Endothelial cell of umbilical vein (primary cell): ENCODE measurements at regions not wholly inside any gene's neighbourhood (a gene's known extent, or its start where the extent isn't known, plus 50 kb on each side); places are given as distances from the start of the nearest gene placed in this dataset.

Experiments
- BruUV-seq: library from RNA; stranded (reverse); fragments of 400-500 nt; replicated peaks from 2 replicates; lab custom pipeline; 2021; lab: Mats Ljungman, UMichigan
- CTCF ChIA-PET: fragments of 300-600, 350-600 bp; sonication (Branson Sonifier 250); formaldehyde crosslinking; loops from one replicate; lab custom pipeline; 2021; ENCODE audit warnings: antibody characterized with exemption, inconsistent platforms; lab: Charles Lee
- POLR2A ChIA-PET: fragments of 300-600, 350-600 bp; sonication (Branson Sonifier 250); formaldehyde crosslinking; loops from one replicate; lab custom pipeline; 2021; ENCODE audit warnings: antibody characterized with exemption, inconsistent platforms; lab: Charles Lee
- DNase-seq: peaks from one replicate; pipeline ENCODE4 v3.0.0-alpha.2; 2011; ENCODE audit warnings: low read depth, low spot score
- FAIRE-seq: peaks from 2 replicates; lab custom pipeline; 2011; peaks lifted over from hg19 to GRCh38; lab: Jason Lieb, UNC
- H2AFZ ChIP-seq: 2 replicates; pipeline ENCODE4 v1.6.0; 2012; ENCODE audit warnings: low read depth, low read length, control low read depth, inconsistent platforms
- H3K27ac ChIP-seq: 2 replicates; pipeline ENCODE4 v1.5.1; 2011; ENCODE audit warnings: low read depth, mild to moderate bottlenecking, control low read depth, low read length, moderate library complexity; ENCODE audit not compliant: insufficient read depth
- H3K27me3 ChIP-seq, 2 experiments: 2 replicates each; pipeline versions ENCODE4 v1.6.0 to v1.6.1; 2011; ENCODE audit warnings: low read length in 2 of 2, mixed read lengths in 1 of 2; ENCODE audit not compliant: control insufficient read depth in 2 of 2, insufficient read depth in 2 of 2
- H3K36me3 ChIP-seq, 2 experiments: 2 replicates in 1 of 2; 3 replicates in 1 of 2; pipeline ENCODE4 v1.5.1; 2011; ENCODE audit warnings: low read length in 2 of 2, mild to moderate bottlenecking in 1 of 2, moderate library complexity in 1 of 2; ENCODE audit not compliant: control insufficient read depth in 2 of 2, insufficient read depth in 2 of 2; ENCODE audit errors: extremely low read depth in 1 of 2
- H3K4me1 ChIP-seq: 3 replicates; pipeline ENCODE4 v1.5.1; 2011; ENCODE audit warnings: mild to moderate bottlenecking, low read length; ENCODE audit not compliant: control insufficient read depth, insufficient read depth; ENCODE audit errors: extremely low read depth
- H3K4me2 ChIP-seq: 2 replicates; pipeline ENCODE4 v1.6.1; 2011; ENCODE audit warnings: low read length, control low read depth, mixed read lengths; ENCODE audit not compliant: insufficient read depth
- H3K4me3 ChIP-seq, 3 experiments: fragments of 200-600 bp in 1 of 3; sonication (generic), shearing (Covaris generic) in 1 of 3; replicated peaks in 1 of 3; 2 replicates each; pipeline ENCODE4 v1.5.1; 2011 to 2016; ENCODE audit warnings: control low read depth in 3 of 3, low read length in 3 of 3, mild to moderate bottlenecking in 2 of 3, inconsistent platforms in 1 of 3, low read depth in 1 of 3, moderate library complexity in 1 of 3; ENCODE audit not compliant: insufficient read depth in 1 of 3
- H3K79me2 ChIP-seq: 2 replicates; pipeline ENCODE4 v1.6.0; 2012; ENCODE audit warnings: low read length, inconsistent platforms; ENCODE audit not compliant: control insufficient read depth, insufficient read depth
- H3K9ac ChIP-seq: replicated peaks from 2 replicates; pipeline ENCODE3; 2011; ENCODE audit warnings: low read length, control low read depth; ENCODE audit not compliant: insufficient read depth; ENCODE audit errors: extremely low read depth
- H3K9me1 ChIP-seq: replicated peaks from 3 replicates; pipeline ENCODE4 v1.6.0; 2011; ENCODE audit warnings: mild to moderate bottlenecking, low read length; ENCODE audit not compliant: control insufficient read depth, insufficient read depth; ENCODE audit errors: extremely low read depth
- H3K9me3 ChIP-seq: replicated peaks from 2 replicates; pipeline ENCODE4 v1.5.1; 2012; ENCODE audit warnings: low read length, inconsistent platforms; ENCODE audit not compliant: control insufficient read depth, insufficient read depth
- H4K20me1 ChIP-seq: replicated peaks from 2 replicates; pipeline ENCODE3; 2011; ENCODE audit warnings: mild to moderate bottlenecking, low read length; ENCODE audit not compliant: control insufficient read depth, insufficient read depth; ENCODE audit errors: extremely low read depth
- CTCF ChIP-seq, 2 donors: IDR thresholded peaks; 1 replicate in 1 of 2; 2 replicates in 1 of 2; pipeline ENCODE4 v1.5.1; 2011; ENCODE audit warnings: low read length in 2 of 2, mild to moderate bottlenecking in 2 of 2, moderate library complexity in 2 of 2, control low read depth in 1 of 2, inconsistent platforms in 1 of 2, low read depth in 1 of 2; ENCODE audit not compliant: insufficient read depth in 1 of 2; ENCODE audit errors: extremely low read depth in 1 of 2
- EZH2 ChIP-seq: IDR thresholded peaks from 2 replicates; pipeline ENCODE4 v1.6.1; 2012; ENCODE audit warnings: borderline replicate concordance, low read depth, mild to moderate bottlenecking, moderate library complexity, low read length, inconsistent platforms; ENCODE audit not compliant: severe bottlenecking
- FOS ChIP-seq: IDR thresholded peaks from 2 replicates; pipeline ENCODE4 v1.6.1; 2011; ENCODE audit warnings: mild to moderate bottlenecking, low read length, moderate library complexity, borderline replicate concordance; ENCODE audit not compliant: insufficient read depth
- GATA2 ChIP-seq: IDR thresholded peaks from 2 replicates; pipeline ENCODE4 v1.7.0; 2011; ENCODE audit warnings: low read depth, mild to moderate bottlenecking, moderate library complexity, mixed read lengths, low read length; ENCODE audit not compliant: insufficient read length, insufficient read depth
- JUN ChIP-seq: IDR thresholded peaks from 2 replicates; pipeline ENCODE4 v1.6.1; 2011; ENCODE audit warnings: borderline replicate concordance, low read depth; ENCODE audit not compliant: insufficient read length, insufficient read depth
- MYC ChIP-seq: IDR thresholded peaks from one replicate; pipeline ENCODE4 v1.6.1; 2011; ENCODE audit warnings: mild to moderate bottlenecking, low read depth, low read length
- POLR2A ChIP-seq: IDR thresholded peaks from 2 replicates; pipeline ENCODE4 v1.6.1; 2012; ENCODE audit warnings: low read depth, mild to moderate bottlenecking, control low read depth, low read length
- POLR2AphosphoS5 ChIP-seq: IDR thresholded peaks from 2 replicates; pipeline ENCODE4 v1.6.1; 2012; ENCODE audit warnings: low read depth, mild to moderate bottlenecking, control low read depth, low read length, moderate library complexity; ENCODE audit not compliant: insufficient read depth
- dilution Hi-C: fragments of 300-500 bp; cut with MboI; formaldehyde crosslinking; loops from one replicate; pipeline ENCODE4 v1.15.0; 2019; ENCODE audit warnings: low sequenced_read_pairs; ENCODE audit not compliant: extremely low pct_ligation_motif_present
- intact Hi-C: fragments of 100-400 bp; cut with micrococcal nuclease; formaldehyde crosslinking; loops from one replicate; pipeline ENCODE4 v1.10.0; 2022
- TF ChIP-seq, protein P1 (sequence below): IDR thresholded peaks from 2 replicates; pipeline ENCODE4 v1.6.1; 2011; ENCODE audit not compliant: insufficient read depth, insufficient read length

- no peak for FAIRE-seq
Measured at GRCh38 chr7:114126095-114126494, 207.3 kb upstream of the PPP1R3A start.

More at GRCh38 chr7:114126095-114126494, 207.3 kb upstream of the PPP1R3A start:
- Histone ChIP-seq H3K4me3 (no peak overlapping the region), H3K36me3 (no peaks in the 10 kb centered on the region), H3K4me2 (no peak overlapping the region), H3K27ac (no peak overlapping the region), H3K9me1 (no peaks in the 10 kb centered on the region), H4K20me1 (no peaks in the 10 kb centered on the region), H3K9me3 (no peaks in the 10 kb centered on the region), H3K79me2 (no peaks in the 10 kb centered on the region), H3K4me1 (no peaks in the 10 kb centered on the region), H3K27me3 (peaks cover 0 to 2% of the 10 kb centered on the region in 2 experiments), H2AFZ (no peak overlapping the region), H3K9ac (no peak overlapping the region)
- no peak for DNase-seq
- intact Hi-C loops (no loop called here), dilution Hi-C loops (no loop called here)
- ChIA-PET CTCF (no interaction called here), POLR2A (no interaction called here)
- no TSS peak for BruUV-seq
- TF ChIP-seq MYC (no peak), POLR2A (no peak), JUN (no peak), GATA2 (no peak), EZH2 (no peak), POLR2AphosphoS5 (no peak), FOS (no peak), CTCF (IDR thresholded peaks at IDR 0.05; ENCODE audit: extremely low read depth in 1 of 2, insufficient read depth in 1 of 2, low read depth in 1 of 2, low read length in 2 of 2) (no peak)
- TF ChIP-seq, protein P1, sequence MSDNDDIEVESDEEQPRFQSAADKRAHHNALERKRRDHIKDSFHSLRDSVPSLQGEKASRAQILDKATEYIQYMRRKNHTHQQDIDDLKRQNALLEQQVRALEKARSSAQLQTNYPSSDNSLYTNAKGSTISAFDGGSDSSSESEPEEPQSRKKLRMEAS, result no peak
